H1 (cell line): ENCODE measurements at regions not wholly inside any gene's neighbourhood (a gene's known extent, or its start where the extent isn't known, plus 50 kb on each side); places are given as distances from the start of the nearest gene placed in this dataset.

Source experiments
- CTCF ChIA-PET: fragments of 300-600 bp; sonication (Branson Sonifier 250); formaldehyde crosslinking; loops from one replicate; lab custom pipeline; 2021; ENCODE audit not compliant: partially characterized antibody; lab: Charles Lee
- POLR2A ChIA-PET: fragments of 300-600 bp; sonication (Branson Sonifier 250); formaldehyde crosslinking; loops from one replicate; lab custom pipeline; 2021; ENCODE audit warnings: inconsistent platforms; ENCODE audit not compliant: partially characterized antibody; lab: Charles Lee
- DNase-seq, 2 experiments: peaks; one replicate each; pipeline versions ENCODE4 v3.0.0 to v3.0.0-alpha.2; 2010 to 2022; ENCODE audit warnings: low spot score in 2 of 2, low read depth in 1 of 2, mixed read lengths in 1 of 2
- FAIRE-seq: peaks from 2 replicates; lab custom pipeline; 2011; peaks lifted over from hg19 to GRCh38; lab: Jason Lieb, UNC
- H2AFZ ChIP-seq: 2 replicates; pipeline ENCODE4 v1.8.1; 2012; ENCODE audit warnings: low read length, inconsistent platforms
- H2AK5ac ChIP-seq: 2 replicates; pipeline ENCODE4 v1.6.1; 2013; ENCODE audit warnings: low read depth, low read length
- H2BK120ac ChIP-seq: replicated peaks from 2 replicates; pipeline ENCODE3; 2013; ENCODE audit warnings: low read depth, low read length, inconsistent platforms
- H2BK12ac ChIP-seq: 2 replicates; pipeline ENCODE4 v1.6.1; 2013; ENCODE audit warnings: low read depth, low read length
- H2BK15ac ChIP-seq: 2 replicates; pipeline ENCODE4 v1.6.1; 2013; ENCODE audit warnings: low read length
- H2BK20ac ChIP-seq: 2 replicates; pipeline ENCODE4 v1.6.1; 2013; ENCODE audit warnings: low read length
- H2BK5ac ChIP-seq: 2 replicates; pipeline ENCODE4 v1.6.1; 2013; ENCODE audit warnings: low read depth, low read length
- H3K14ac ChIP-seq: 2 replicates; pipeline ENCODE4 v1.6.1; 2013; ENCODE audit warnings: inconsistent platforms; ENCODE audit not compliant: insufficient read length
- H3K18ac ChIP-seq: 2 replicates; pipeline ENCODE4 v1.6.1; 2013; ENCODE audit warnings: low read length; ENCODE audit errors: extremely low read depth
- H3K23ac ChIP-seq: 2 replicates; pipeline ENCODE4 v1.6.1; 2013; ENCODE audit warnings: inconsistent platforms; ENCODE audit not compliant: insufficient read length
- H3K23me2 ChIP-seq: 2 replicates; pipeline ENCODE4 v1.6.1; 2013; ENCODE audit warnings: low read depth, low read length
- H3K27ac ChIP-seq: 2 replicates; pipeline ENCODE4 v1.6.1; 2011; ENCODE audit warnings: low read depth, low read length, inconsistent platforms
- H3K27me3 ChIP-seq, 4 experiments: replicated peaks in 1 of 4; 1 replicate in 1 of 4; 2 replicates in 3 of 4; pipeline versions ENCODE4 v1.6.1 to v1.8.1; 2011 to 2013; ENCODE audit warnings: low read length in 3 of 4, mild to moderate bottlenecking in 3 of 4, inconsistent platforms in 2 of 4, mixed read lengths in 2 of 4, moderate library complexity in 1 of 4; ENCODE audit not compliant: control insufficient read depth in 3 of 4, insufficient read depth in 3 of 4; ENCODE audit errors: extremely low read depth in 1 of 4
- H3K36me3 ChIP-seq, 4 experiments: 2 replicates each; pipeline versions ENCODE4 v1.6.1 to v1.8.1; 2011 to 2013; ENCODE audit warnings: mild to moderate bottlenecking in 4 of 4, low read length in 3 of 4, moderate library complexity in 2 of 4, control low read depth in 1 of 4, inconsistent platforms in 1 of 4; ENCODE audit not compliant: insufficient read depth in 4 of 4, control insufficient read depth in 2 of 4
- H3K4ac ChIP-seq: replicated peaks from 2 replicates; pipeline ENCODE3; 2013; ENCODE audit warnings: low read length, low read depth, mixed read lengths, inconsistent platforms; ENCODE audit not compliant: insufficient read length
- H3K4me1 ChIP-seq, 4 experiments: replicated peaks in 1 of 4; 1 replicate in 1 of 4; 2 replicates in 3 of 4; pipeline versions ENCODE4 v1.6.1 to v1.8.1; 2011 to 2013; ENCODE audit warnings: low read length in 3 of 4, inconsistent platforms in 2 of 4, mixed read lengths in 1 of 4; ENCODE audit not compliant: insufficient read depth in 4 of 4, control insufficient read depth in 3 of 4
- H3K4me2 ChIP-seq, 2 experiments: 2 replicates each; pipeline versions ENCODE4 v1.6.1 to v1.8.1; 2011 to 2013; ENCODE audit warnings: low read depth in 2 of 2, low read length in 2 of 2, control low read depth in 1 of 2, inconsistent platforms in 1 of 2, mild to moderate bottlenecking in 1 of 2; ENCODE audit not compliant: insufficient read depth in 1 of 2
- H3K4me3 ChIP-seq, 4 experiments: fragments of 200-600, 300-600 bp in 1 of 4; sonication (generic), shearing (Covaris generic), sonication (Bioruptor Twin) in 1 of 4; 2 replicates each; pipeline versions ENCODE4 v1.5.1 to v1.8.1; 2011 to 2016; ENCODE audit warnings: low read length in 4 of 4, low read depth in 3 of 4, control low read depth in 2 of 4, inconsistent platforms in 2 of 4, mild to moderate bottlenecking in 2 of 4, mixed read lengths in 1 of 4, moderate library complexity in 1 of 4; ENCODE audit not compliant: insufficient read depth in 2 of 4; ENCODE audit errors: extremely low read depth in 1 of 4
- H3K56ac ChIP-seq: replicated peaks from 2 replicates; pipeline ENCODE3; 2013; ENCODE audit warnings: low read depth, mild to moderate bottlenecking, mixed read lengths, low read length, inconsistent platforms; ENCODE audit not compliant: insufficient read length
- H3K79me1 ChIP-seq: 2 replicates; pipeline ENCODE4 v1.6.1; 2013; ENCODE audit warnings: low read depth, low read length, control low read depth
- H3K79me2 ChIP-seq, 2 experiments: 2 replicates each; pipeline versions ENCODE4 v1.6.1 to v1.8.1; 2012 to 2013; ENCODE audit warnings: low read length in 2 of 2, mild to moderate bottlenecking in 2 of 2, inconsistent platforms in 1 of 2; ENCODE audit not compliant: insufficient read depth in 2 of 2, control insufficient read depth in 1 of 2
- H3K9ac ChIP-seq, 4 experiments: replicated peaks in 1 of 4; 1 replicate in 1 of 4; 2 replicates in 3 of 4; pipeline versions ENCODE4 v1.6.1 to v1.8.1; 2011 to 2013; ENCODE audit warnings: low read depth in 3 of 4, low read length in 3 of 4, control low read depth in 2 of 4, mild to moderate bottlenecking in 2 of 4, moderate library complexity in 2 of 4, inconsistent platforms in 1 of 4; ENCODE audit errors: extremely low read depth in 1 of 4
- H3K9me3 ChIP-seq, 2 experiments: 2 replicates each; pipeline versions ENCODE4 v1.6.1 to v1.8.1; 2012 to 2013; ENCODE audit warnings: mild to moderate bottlenecking in 2 of 2, moderate library complexity in 2 of 2, control low read depth in 1 of 2, inconsistent platforms in 1 of 2, low read depth in 1 of 2, low read length in 1 of 2, mixed read lengths in 1 of 2; ENCODE audit not compliant: insufficient read depth in 2 of 2
- H4K20me1 ChIP-seq, 2 experiments: replicated peaks in 1 of 2; 2 replicates each; pipeline versions ENCODE3 to v1.8.1; 2011 to 2013; ENCODE audit warnings: inconsistent platforms in 2 of 2, low read length in 2 of 2, mild to moderate bottlenecking in 1 of 2; ENCODE audit not compliant: insufficient read depth in 2 of 2, control insufficient read depth in 1 of 2
- H4K5ac ChIP-seq: 2 replicates; pipeline ENCODE4 v1.6.1; 2013; ENCODE audit warnings: low read length, low read depth, mixed read lengths, inconsistent platforms; ENCODE audit not compliant: insufficient read length
- H4K8ac ChIP-seq: 2 replicates; pipeline ENCODE4 v1.8.0; 2013; ENCODE audit warnings: mild to moderate bottlenecking, moderate library complexity, low read length, inconsistent platforms; ENCODE audit not compliant: insufficient read depth; ENCODE audit errors: extremely low read depth
- H4K91ac ChIP-seq: replicated peaks from 2 replicates; pipeline ENCODE3; 2013; ENCODE audit warnings: low read length, mixed read lengths, inconsistent platforms; ENCODE audit not compliant: insufficient read length
- BCL11A ChIP-seq, 2 experiments: IDR thresholded peaks; one replicate each; pipeline ENCODE4 v1.6.1; 2011; ENCODE audit warnings: low read depth in 2 of 2, low read length in 2 of 2, mild to moderate bottlenecking in 2 of 2
- CBX5 ChIP-seq: fragments of 300-800, 300-1000 bp; sonication (generic); IDR thresholded peaks from 2 replicates; pipeline ENCODE4 v1.7.1; 2016; ENCODE audit warnings: antibody characterized with exemption, low read length, low read depth
- CTBP2 ChIP-seq: IDR thresholded peaks from 2 replicates; pipeline ENCODE4 v1.7.0; 2011; ENCODE audit warnings: borderline replicate concordance, mild to moderate bottlenecking, moderate library complexity, mixed read lengths, low read length; ENCODE audit not compliant: insufficient read depth, insufficient read length
- GTF2F1 ChIP-seq: IDR thresholded peaks from 2 replicates; pipeline ENCODE4 v1.6.1; 2012; ENCODE audit warnings: low read depth, low read length, improper control_type of control experiment, borderline replicate concordance
- KDM5A ChIP-seq: fragments of 200-600 bp; IDR thresholded peaks from 2 replicates; pipeline ENCODE4 v1.7.1; 2012; ENCODE audit warnings: mild to moderate bottlenecking, low read length, inconsistent platforms, mixed read lengths
- RNF2 ChIP-seq: fragments of 200-900, 300-1000 bp; sonication (generic); IDR thresholded peaks from 2 replicates; pipeline ENCODE4 v1.7.1; 2016; ENCODE audit warnings: borderline replicate concordance, low read depth, mild to moderate bottlenecking, antibody characterized with exemption, low read length; ENCODE audit not compliant: poor library complexity, severe bottlenecking; ENCODE audit errors: missing control alignments
- RXRA ChIP-seq: IDR thresholded peaks from 2 replicates; pipeline ENCODE4 v1.6.1; 2011; ENCODE audit warnings: low read depth, mild to moderate bottlenecking, low read length, moderate library complexity; ENCODE audit not compliant: insufficient read depth
- SIN3A ChIP-seq, 2 experiments: IDR thresholded peaks in 1 of 2; conservative IDR thresholded peaks in 1 of 2; 2 replicates each; pipeline ENCODE4 v1.6.1; 2011 to 2012; ENCODE audit warnings: low read length in 2 of 2, improper control_type of control experiment in 1 of 2, low read depth in 1 of 2, mild to moderate bottlenecking in 1 of 2
- SIX5 ChIP-seq: IDR thresholded peaks from 2 replicates; pipeline ENCODE4 v1.6.1; 2011; ENCODE audit warnings: mild to moderate bottlenecking, low read depth, low read length
- TEAD4 ChIP-seq: IDR thresholded peaks from 2 replicates; pipeline ENCODE4 v1.6.1; 2012; ENCODE audit warnings: low read depth, low read length, inconsistent platforms, mixed read lengths
- ZNF274 ChIP-seq: IDR thresholded peaks from 2 replicates; pipeline ENCODE4 v1.7.0; 2012; ENCODE audit warnings: low read length, borderline replicate concordance; ENCODE audit errors: extremely low read depth
- WGBS, 2 experiments: shearing (Covaris generic) in 1 of 2; methylation state at CpG; one replicate each; pipeline versions ENCODE4 v1.1.6 to v1.1.7; 2013 to 2015; ENCODE audit warnings: low lambda C conversion rate in 2 of 2, mixed read lengths in 2 of 2, inconsistent platforms in 1 of 2, low coverage in 1 of 2, missing lambda C conversion rate in 1 of 2; ENCODE audit not compliant: insufficient replicate concordance in 2 of 2, insufficient coverage in 1 of 2, insufficient read length in 1 of 2; ENCODE audit errors: extremely low coverage in 1 of 2, missing lambda C conversion rate in 1 of 2; 5-methylcytosine and 5-hydroxymethylcytosine counted together

DNA sequence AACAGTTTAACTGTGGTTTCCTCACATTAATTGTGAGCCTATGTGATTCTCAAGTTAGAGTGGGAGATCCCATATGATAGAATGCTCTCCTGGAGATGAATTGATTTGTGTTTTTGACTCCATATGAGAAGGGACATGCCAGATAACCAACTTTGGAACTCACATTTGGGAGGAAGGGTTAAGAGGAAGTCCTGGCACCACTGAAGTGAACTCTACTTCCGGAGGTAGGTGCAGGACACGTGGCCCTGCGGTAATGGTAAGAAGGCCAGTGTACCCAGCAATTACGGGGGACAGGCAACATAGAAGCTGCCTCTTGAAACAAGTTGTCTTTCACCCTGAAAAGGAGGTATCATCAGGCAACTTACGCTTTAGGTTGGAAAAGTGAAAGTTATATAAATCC, 146.6 kb upstream of the RFX3 start:
- no peaks in the 10 kb centered on the region for H3K27me3 ChIP-seq
- DNase-seq = no peak
- H2AFZ ChIP-seq = 0 out of 2 replicates have a peak overlapping the region, but pooled peaks have one; percentile 18
- H4K8ac ChIP-seq = no peak overlapping the region
- H3K9me3 ChIP-seq = no peaks in the 10 kb centered on the region
- H3K14ac ChIP-seq = no peak overlapping the region
- whole genome bisulfite sequencing, 2 experiments = 91% methylated on average over 5 of the region's 5 CpGs; no CpG with 5 or more reads in 1 of the 2 experiments
- H3K27ac ChIP-seq = no peak overlapping the region
- H4K5ac ChIP-seq = no peak overlapping the region
- no peak overlapping the region for H3K4me3 ChIP-seq
- H3K4me2 ChIP-seq = no peak overlapping the region
- H2BK20ac ChIP-seq = no peak overlapping the region
- no peak overlapping the region for H2BK12ac ChIP-seq
- H3K4me1 ChIP-seq = no peaks in the 10 kb centered on the region
- no peak overlapping the region for H4K91ac ChIP-seq
- H3K18ac ChIP-seq = no peak overlapping the region
- no peak overlapping the region for H3K56ac ChIP-seq
- no peaks in the 10 kb centered on the region for H3K79me1 ChIP-seq
- H3K79me2 ChIP-seq = no peaks in the 10 kb centered on the region
- no peak overlapping the region for H3K23ac ChIP-seq
- peaks cover 3% of the 10 kb centered on the region; the same call in 1 of the 2 replicates for H3K23me2 ChIP-seq
- H3K4ac ChIP-seq = no peak overlapping the region
- H2BK120ac ChIP-seq = no peak overlapping the region
- H3K36me3 ChIP-seq = no peaks in the 10 kb centered on the region
- no peak overlapping the region for H2BK15ac ChIP-seq
- H4K20me1 ChIP-seq = no peaks in the 10 kb centered on the region
- H2AK5ac ChIP-seq = no peak overlapping the region
- ChIA-PET POLR2A (no interaction called here), CTCF (interaction anchor here (0.9 to 1.0 kb wide), 2 partner anchors 21 to 24 kb away, joined by 3 read pairs; no protein-coding TSS in a partner anchor)
- no peak overlapping the region for H3K9ac ChIP-seq
- no peak for FAIRE-seq
- no peak overlapping the region for H2BK5ac ChIP-seq
- TF ChIP-seq SIX5 (no peak), TEAD4 (no peak), CTBP2 (no peak), GTF2F1 (no peak), RXRA (no peak), CBX5 (no peak), ZNF274 (no peak), KDM5A (no peak), SIN3A (conservative IDR thresholded peaks at IDR 0.05 in 1 of 2, IDR thresholded peaks at IDR 0.05 in 1 of 2; ENCODE audit: low read depth in 1 of 2, low read length in 2 of 2) (no peak), BCL11A (IDR thresholded peaks at IDR 0.05; ENCODE audit: low read depth in 2 of 2, low read length in 2 of 2) (no peak), RNF2 (no peak)
